ENCODE measurements at regions not wholly inside any gene's neighbourhood (a gene's known extent, or its start where the extent isn't known, plus 50 kb on each side); places are given as distances from the start of the nearest gene placed in this dataset.
A peak's percentile ranks its signal among the peaks of the same experiment; 100 is the strongest.

DNA sequence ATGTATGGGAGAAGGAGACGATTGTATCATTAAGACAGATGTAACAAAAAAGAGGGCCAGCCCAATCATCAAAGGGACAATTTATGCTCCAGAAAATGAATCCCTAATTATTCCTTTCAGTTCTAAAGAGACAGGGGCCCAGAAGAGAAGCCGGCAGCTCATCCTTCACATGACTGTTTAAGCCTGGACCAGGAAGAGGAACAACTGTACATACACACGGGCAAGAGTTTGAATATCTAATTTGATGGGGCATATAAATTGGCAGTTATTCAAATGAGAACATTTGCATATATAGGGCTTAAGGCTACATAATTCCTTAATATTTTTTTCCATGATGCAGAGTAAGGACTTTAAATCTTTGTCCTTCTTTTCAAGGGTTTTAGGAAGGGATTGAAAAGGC lies 232.3 kb downstream of the TLE3 start:
- peaks cover 27% of the 10 kb centered on the region for H3K4me1 Mint-ChIP-seq (ENCODE audit: unreplicated experiment)
- H3K4me3 Mint-ChIP-seq = no peak overlapping the region
- peaks cover 6% of the 10 kb centered on the region for H3K9me3 Mint-ChIP-seq
- peaks cover 13% of the 10 kb centered on the region for H3K27me3 Mint-ChIP-seq
- H3K27ac Mint-ChIP-seq = no peak overlapping the region
- TF ChIP-seq, protein P1, sequence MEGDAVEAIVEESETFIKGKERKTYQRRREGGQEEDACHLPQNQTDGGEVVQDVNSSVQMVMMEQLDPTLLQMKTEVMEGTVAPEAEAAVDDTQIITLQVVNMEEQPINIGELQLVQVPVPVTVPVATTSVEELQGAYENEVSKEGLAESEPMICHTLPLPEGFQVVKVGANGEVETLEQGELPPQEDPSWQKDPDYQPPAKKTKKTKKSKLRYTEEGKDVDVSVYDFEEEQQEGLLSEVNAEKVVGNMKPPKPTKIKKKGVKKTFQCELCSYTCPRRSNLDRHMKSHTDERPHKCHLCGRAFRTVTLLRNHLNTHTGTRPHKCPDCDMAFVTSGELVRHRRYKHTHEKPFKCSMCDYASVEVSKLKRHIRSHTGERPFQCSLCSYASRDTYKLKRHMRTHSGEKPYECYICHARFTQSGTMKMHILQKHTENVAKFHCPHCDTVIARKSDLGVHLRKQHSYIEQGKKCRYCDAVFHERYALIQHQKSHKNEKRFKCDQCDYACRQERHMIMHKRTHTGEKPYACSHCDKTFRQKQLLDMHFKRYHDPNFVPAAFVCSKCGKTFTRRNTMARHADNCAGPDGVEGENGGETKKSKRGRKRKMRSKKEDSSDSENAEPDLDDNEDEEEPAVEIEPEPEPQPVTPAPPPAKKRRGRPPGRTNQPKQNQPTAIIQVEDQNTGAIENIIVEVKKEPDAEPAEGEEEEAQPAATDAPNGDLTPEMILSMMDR (conservative IDR thresholded peaks at IDR 0.05) = no peak
- no peaks in the 10 kb centered on the region for H3K36me3 Mint-ChIP-seq
- no peak for DNase-seq (ENCODE audit: extremely low spot score, unreplicated experiment)

DNA sequence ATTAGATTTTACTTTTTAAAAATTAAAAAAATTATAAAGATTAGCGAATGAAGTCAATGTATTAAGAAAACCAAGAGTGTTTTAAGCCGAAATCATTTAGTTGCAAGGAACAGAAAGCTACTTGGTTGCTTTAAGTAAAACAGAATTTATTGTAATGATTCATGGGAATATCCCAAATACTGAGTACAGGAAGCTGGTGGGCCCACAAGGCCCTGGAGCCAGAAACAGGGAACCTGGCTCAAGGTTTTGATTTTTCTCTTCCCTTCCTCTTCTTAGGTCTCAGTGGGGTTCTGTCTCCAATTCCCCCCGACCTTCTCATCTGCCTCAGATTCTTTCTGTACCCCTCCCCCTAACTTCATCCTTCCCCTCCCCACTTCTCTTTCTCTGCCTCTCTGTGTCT lies 229.0 kb downstream of the TLE3 start:
- Mint-ChIP-seq H3K27ac (peak overlapping the region; percentile 42), H3K4me3 (no peak overlapping the region), H3K4me1 (ENCODE audit: unreplicated experiment) (peaks cover 17% of the 10 kb centered on the region), H3K9me3 (peaks cover 8% of the 10 kb centered on the region), H3K36me3 (no peaks in the 10 kb centered on the region), H3K27me3 (peaks cover 9% of the 10 kb centered on the region)
- no peak for DNase-seq (ENCODE audit: extremely low spot score, unreplicated experiment)
- TF ChIP-seq, protein P1 (conservative IDR thresholded peaks at IDR 0.05) = no peak

DNA sequence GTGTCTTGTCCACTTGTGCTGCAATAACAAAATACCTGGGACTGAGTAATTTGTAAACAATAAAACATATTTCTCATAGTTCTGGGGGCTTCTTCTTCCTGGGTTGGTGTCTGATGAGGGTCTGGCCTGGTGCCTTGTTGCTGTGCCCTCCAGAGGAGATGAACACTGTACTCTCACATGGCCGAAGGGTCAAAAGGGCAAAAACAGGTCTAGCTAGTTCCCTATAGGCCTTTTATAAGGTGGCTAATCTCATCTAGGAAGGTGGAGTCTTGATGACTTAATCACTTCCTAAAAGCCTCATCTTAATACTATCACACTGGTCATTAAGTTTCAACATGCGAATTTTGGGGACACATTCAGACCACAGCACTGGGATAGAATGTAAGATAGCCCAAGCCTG lies 228.4 kb downstream of the TLE3 start:
- Mint-ChIP-seq H3K27ac (peak overlapping the region; percentile 42), H3K4me3 (no peak overlapping the region), H3K36me3 (no peaks in the 10 kb centered on the region), H3K27me3 (peaks cover 9% of the 10 kb centered on the region), H3K4me1 (ENCODE audit: unreplicated experiment) (peaks cover 17% of the 10 kb centered on the region), H3K9me3 (peaks cover 13% of the 10 kb centered on the region)
- DNase-seq (ENCODE audit: extremely low spot score, unreplicated experiment) = no peak
- TF ChIP-seq, protein P1 (conservative IDR thresholded peaks at IDR 0.05) = no peak

DNA sequence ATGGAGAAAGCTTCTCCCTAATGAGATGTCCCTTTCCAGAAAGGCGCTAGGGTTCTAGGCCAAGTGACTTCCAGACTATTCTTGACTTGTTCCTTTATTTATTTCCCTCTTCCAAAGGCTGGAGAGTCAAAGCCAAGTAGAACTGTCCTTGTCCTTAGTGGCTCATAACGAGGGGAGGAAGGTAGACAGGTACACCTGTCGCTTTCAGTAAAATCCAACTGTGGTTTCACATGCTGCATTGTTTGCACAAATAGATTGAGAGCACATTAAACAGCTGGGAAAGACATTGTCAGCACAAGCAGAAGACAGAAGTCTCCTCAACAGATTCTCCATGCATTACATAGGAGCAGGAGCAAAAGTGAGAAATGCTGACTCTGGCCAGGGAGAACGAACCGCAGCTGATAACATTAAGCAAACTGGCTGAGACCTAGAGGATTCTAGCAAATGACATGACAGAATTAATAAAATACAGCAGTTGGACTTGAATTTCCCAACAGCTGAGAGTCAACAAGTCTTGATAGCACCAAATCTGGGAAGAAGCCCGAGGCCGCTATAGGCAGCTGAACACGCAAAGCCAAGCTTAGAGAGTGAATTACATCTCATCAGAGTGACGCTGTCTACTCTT lies 227.7 kb downstream of the TLE3 start:
- no peak overlapping the region for H3K27ac Mint-ChIP-seq
- H3K4me1 Mint-ChIP-seq (ENCODE audit: unreplicated experiment) = peaks cover 17% of the 10 kb centered on the region
- no peaks in the 10 kb centered on the region for H3K36me3 Mint-ChIP-seq
- peaks cover 5% of the 10 kb centered on the region for H3K27me3 Mint-ChIP-seq
- no peak overlapping the region for H3K4me3 Mint-ChIP-seq
- H3K9me3 Mint-ChIP-seq = peaks cover 14% of the 10 kb centered on the region
- DNase-seq (ENCODE audit: extremely low spot score, unreplicated experiment) = no peak
- TF ChIP-seq, protein P1 (conservative IDR thresholded peaks at IDR 0.05) = no peak

DNA sequence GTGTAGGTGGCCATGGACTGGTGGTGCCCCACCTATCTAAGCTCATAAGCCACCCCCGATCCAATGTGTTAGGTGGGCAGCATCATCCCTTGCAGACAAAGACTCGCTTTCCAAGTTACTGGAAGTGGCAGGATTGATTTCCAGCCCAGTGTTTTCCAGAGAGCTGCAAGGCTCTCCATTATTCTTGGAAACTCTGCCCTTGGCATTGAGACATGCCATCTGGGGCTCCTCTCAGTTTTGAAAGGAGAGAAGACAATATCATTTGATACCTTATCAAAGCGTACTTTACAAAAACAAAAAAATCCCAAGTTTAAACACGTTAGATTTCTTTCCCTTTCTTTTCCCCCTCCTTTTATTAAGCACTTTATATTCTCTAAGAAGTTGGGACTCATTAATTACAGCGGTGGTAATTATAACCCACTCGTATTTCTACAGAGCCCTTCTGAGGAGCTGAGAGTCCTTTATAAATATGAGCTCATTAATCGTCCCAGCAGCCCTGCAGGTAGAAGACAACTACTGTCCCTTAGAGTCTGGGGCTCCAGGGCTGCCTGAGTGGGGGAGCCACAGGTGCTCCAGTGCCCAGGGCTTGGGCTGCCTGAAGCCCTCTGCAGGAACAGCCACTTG lies 226.1 kb downstream of the TLE3 start:
- Mint-ChIP-seq H3K36me3 (no peaks in the 10 kb centered on the region), H3K9me3 (peaks cover 14% of the 10 kb centered on the region), H3K27me3 (peaks cover 3% of the 10 kb centered on the region), H3K27ac (no peak overlapping the region), H3K4me3 (no peak overlapping the region), H3K4me1 (ENCODE audit: unreplicated experiment) (peaks cover 24% of the 10 kb centered on the region)
- DNase-seq (ENCODE audit: extremely low spot score, unreplicated experiment) = no peak
- TF ChIP-seq, protein P1 (conservative IDR thresholded peaks at IDR 0.05) = no peak

All from type B pancreatic cell (in vitro differentiated cells).